GM23248 (cell line): ENCODE measurements at regions not wholly inside any gene's neighbourhood (a gene's known extent, or its start where the extent isn't known, plus 50 kb on each side); places are given as distances from the start of the nearest gene placed in this dataset.

Experiments
- DNase-seq: peaks from one replicate; pipeline ENCODE4 v3.0.0-alpha.2; 2015
- H2AFZ ChIP-seq: fragments of 200-600 bp; sonication (generic); 2 replicates; pipeline ENCODE4 v1.6.1; 2016; ENCODE audit warnings: antibody characterized with exemption
- H3F3A ChIP-seq: fragments of 200-600 bp; sonication (generic); 2 replicates; pipeline ENCODE4 v1.6.1; 2016; ENCODE audit warnings: mild to moderate bottlenecking, antibody characterized with exemption, mixed run types; ENCODE audit not compliant: insufficient read depth
- H3K27ac ChIP-seq: fragments of 200-600 bp; sonication (generic); 2 replicates; pipeline ENCODE4 v1.5.1; 2016; ENCODE audit warnings: mild to moderate bottlenecking
- H3K27me3 ChIP-seq: fragments of 200-600 bp; sonication (generic); replicated peaks from 2 replicates; pipeline ENCODE4 v1.6.1; 2016; ENCODE audit warnings: mild to moderate bottlenecking; ENCODE audit not compliant: insufficient read depth
- H3K36me3 ChIP-seq: fragments of 200-600 bp; sonication (generic); 2 replicates; pipeline ENCODE4 v1.6.1; 2016; ENCODE audit warnings: low read depth, mild to moderate bottlenecking
- H3K4me1 ChIP-seq: fragments of 200-600 bp; sonication (generic); 2 replicates; pipeline ENCODE4 v1.6.1; 2016; ENCODE audit warnings: mild to moderate bottlenecking; ENCODE audit not compliant: insufficient read depth
- H3K4me2 ChIP-seq: fragments of 200-600 bp; sonication (generic); one replicate; pipeline ENCODE4 v1.6.1; 2016; ENCODE audit warnings: mild to moderate bottlenecking; ENCODE audit not compliant: unreplicated experiment
- H3K4me3 ChIP-seq: fragments of 200-600 bp; sonication (generic); 2 replicates; pipeline ENCODE4 v1.5.1; 2016; ENCODE audit warnings: mild to moderate bottlenecking
- H3K79me2 ChIP-seq: fragments of 200-600 bp; sonication (generic); 2 replicates; pipeline ENCODE4 v1.6.1; 2016; ENCODE audit warnings: mild to moderate bottlenecking; ENCODE audit not compliant: insufficient read depth
- H3K9ac ChIP-seq: fragments of 200-600 bp; sonication (generic); 2 replicates; pipeline ENCODE4 v1.6.1; 2016; ENCODE audit warnings: mild to moderate bottlenecking
- H3K9me2 ChIP-seq: fragments of 200-600 bp; sonication (generic); 2 replicates; pipeline ENCODE4 v1.6.1; 2016; ENCODE audit warnings: mixed run types, mild to moderate bottlenecking, moderate library complexity; ENCODE audit not compliant: insufficient read depth
- H3K9me3 ChIP-seq: fragments of 200-600 bp; sonication (generic); one replicate; pipeline ENCODE4 v1.6.1; 2017; ENCODE audit warnings: low read depth
- H4K20me1 ChIP-seq: fragments of 200-600 bp; sonication (generic); 2 replicates; pipeline ENCODE4 v1.6.0; 2016; ENCODE audit not compliant: insufficient read depth
- EZH2 ChIP-seq: fragments of 200-600 bp; sonication (generic); IDR thresholded peaks from 2 replicates; pipeline ENCODE4 v1.6.1; 2018; ENCODE audit warnings: antibody characterized with exemption, mild to moderate bottlenecking; ENCODE audit not compliant: insufficient read depth, poor library complexity, severe bottlenecking
- EZH2phosphoT487 ChIP-seq: fragments of 200-600 bp; sonication (generic); IDR thresholded peaks from 2 replicates; pipeline ENCODE4 v1.6.1; 2018; ENCODE audit warnings: antibody characterized with exemption, moderate library complexity, mild to moderate bottlenecking, low read depth; ENCODE audit not compliant: insufficient read depth
- WGBS, 2 experiments: methylation state at CpG; one replicate each; pipeline ENCODE4 v1.1.6; 2015 to 2017; ENCODE audit warnings: low lambda C conversion rate in 2 of 2, low coverage in 1 of 2; ENCODE audit errors: missing lambda C conversion rate in 2 of 2; 5-methylcytosine and 5-hydroxymethylcytosine counted together
- in situ Hi-C: fragments of 300-500 bp; cut with MboI; formaldehyde crosslinking; loops from 2 replicates; pipeline ENCODE4 v1.15.0; 2020

DNA sequence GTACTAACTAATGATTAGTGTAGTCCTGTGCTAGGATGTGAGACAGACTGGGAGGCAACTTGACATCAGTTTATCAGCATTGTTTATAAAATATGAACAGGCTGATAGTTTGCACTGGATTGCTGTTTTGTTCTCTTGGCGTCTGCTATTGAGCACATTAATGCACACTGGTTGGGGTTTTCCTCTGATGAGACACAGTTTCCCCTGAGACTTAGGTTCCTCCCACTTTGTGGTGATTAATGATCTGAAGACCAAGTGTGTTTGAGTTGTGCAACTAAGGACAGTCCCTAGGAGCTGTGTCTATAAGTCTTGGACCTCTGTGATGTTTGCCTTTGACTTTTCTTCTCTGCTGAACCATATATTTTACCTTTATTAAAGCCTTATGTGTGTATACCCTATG is 1015.4 kb downstream of the AMY1C start:
- no peaks in the 10 kb centered on the region for H3K4me1 ChIP-seq
- in situ Hi-C loops = no loop called here
- H3F3A ChIP-seq = no peaks in the 10 kb centered on the region
- no peak overlapping the region for H3K27ac ChIP-seq
- no peak overlapping the region for H3K4me2 ChIP-seq
- H3K27me3 ChIP-seq = no peaks in the 10 kb centered on the region
- no peaks in the 10 kb centered on the region for H3K9me2 ChIP-seq
- no peak overlapping the region for H3K9ac ChIP-seq
- H3K36me3 ChIP-seq = no peaks in the 10 kb centered on the region
- no peaks in the 10 kb centered on the region for H4K20me1 ChIP-seq
- no peak overlapping the region for H3K4me3 ChIP-seq
- 0% methylated on average over 1 of the region's 1 CpG for WGBS, 2 experiments
- no peaks in the 10 kb centered on the region for H3K9me3 ChIP-seq
- no peaks in the 10 kb centered on the region for H3K79me2 ChIP-seq
- TF ChIP-seq EZH2phosphoT487 = no peak
- TF ChIP-seq EZH2 = no peak
- H2AFZ ChIP-seq = no peak overlapping the region
- DNase-seq = peak; percentile 2

DNA sequence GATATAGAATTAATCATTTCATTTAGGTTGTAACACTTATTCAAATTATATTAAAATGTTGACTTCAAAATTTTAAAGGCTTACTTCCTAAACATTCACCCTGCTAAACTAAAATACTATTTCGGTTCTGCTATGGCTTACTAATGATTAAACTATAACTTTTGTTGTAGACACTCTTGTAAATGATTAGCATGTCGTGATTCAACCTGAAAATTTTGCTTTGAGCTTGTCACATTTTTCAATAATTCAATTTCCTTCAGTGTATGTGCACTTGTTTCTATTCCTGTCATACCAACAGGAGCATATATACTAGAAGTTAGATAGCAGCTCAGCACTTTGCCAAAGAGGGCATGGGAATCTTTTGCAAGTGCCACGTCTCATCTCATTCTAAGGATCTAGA is 1018.8 kb downstream of the AMY1C start:
- no peaks in the 10 kb centered on the region for H4K20me1 ChIP-seq
- 0 to 1% methylated on average over 3 of the region's 3 CpGs for WGBS, 2 experiments
- DNase-seq = no peak

DNA sequence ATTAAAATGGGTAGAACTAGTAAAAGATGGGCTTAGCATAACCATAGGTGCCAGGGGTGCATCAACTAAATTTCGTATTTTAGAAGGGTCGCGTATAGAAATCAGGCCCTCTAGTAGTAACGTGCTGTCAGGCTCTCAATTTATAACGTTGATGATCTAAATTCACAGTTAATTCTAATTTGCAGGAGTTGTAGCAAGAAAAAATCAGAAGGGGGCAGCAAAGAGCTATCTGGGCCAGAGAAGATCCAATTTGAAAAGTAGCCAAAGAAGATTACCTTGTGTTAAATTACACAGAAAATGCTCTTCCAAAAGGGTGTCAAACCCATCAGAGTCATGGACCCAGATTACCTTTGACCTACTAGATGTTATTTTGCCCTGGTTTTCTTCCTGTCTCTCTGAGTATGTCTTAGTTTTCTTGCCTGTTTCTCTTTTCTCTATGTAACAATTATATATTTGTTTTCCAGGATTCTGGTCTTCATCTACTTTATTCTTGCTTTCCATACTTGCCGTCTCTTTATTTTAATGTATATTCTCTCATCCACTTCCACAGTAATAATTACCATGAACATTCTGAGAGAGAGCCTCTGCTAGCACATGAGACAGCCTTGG is 1030.9 kb downstream of the AMY1C start:
- Histone ChIP-seq H3K27me3 (no peaks in the 10 kb centered on the region), H4K20me1 (no peaks in the 10 kb centered on the region), H3K9ac (no peak overlapping the region), H3K9me2 (no peaks in the 10 kb centered on the region), H3K79me2 (no peaks in the 10 kb centered on the region), H3K9me3 (no peaks in the 10 kb centered on the region), H3K27ac (no peak overlapping the region), H3K4me1 (no peaks in the 10 kb centered on the region), H3K4me2 (no peak overlapping the region), H3K36me3 (no peaks in the 10 kb centered on the region), H3F3A (no peaks in the 10 kb centered on the region), H2AFZ (no peak overlapping the region), H3K4me3 (no peak overlapping the region)
- WGBS, 2 experiments = 5 to 6% methylated on average over 6 of the region's 6 CpGs
- in situ Hi-C loops = loop anchor here (25.0 kb wide), 2 partner anchors 832 to 1007 kb away; no protein-coding TSS in a partner anchor
- TF ChIP-seq EZH2phosphoT487 (no peak), EZH2 (no peak)
- DNase-seq = peak; percentile 49

More for the DNA sequence above, 1018.8 kb downstream of the AMY1C start:
- no peak overlapping the region for H2AFZ ChIP-seq
- in situ Hi-C loops = no loop called here
- no peak overlapping the region for H3K4me3 ChIP-seq
- no peaks in the 10 kb centered on the region for H3K27me3 ChIP-seq
- H3K9me2 ChIP-seq = no peaks in the 10 kb centered on the region
- H3K9ac ChIP-seq = no peak overlapping the region
- H3K36me3 ChIP-seq = no peaks in the 10 kb centered on the region
- TF ChIP-seq EZH2phosphoT487 = no peak
- TF ChIP-seq EZH2 = no peak
- H3K27ac ChIP-seq = no peak overlapping the region
- H3F3A ChIP-seq = no peaks in the 10 kb centered on the region
- no peaks in the 10 kb centered on the region for H3K9me3 ChIP-seq
- no peak overlapping the region for H3K4me2 ChIP-seq
- no peaks in the 10 kb centered on the region for H3K79me2 ChIP-seq
- no peaks in the 10 kb centered on the region for H3K4me1 ChIP-seq

DNA sequence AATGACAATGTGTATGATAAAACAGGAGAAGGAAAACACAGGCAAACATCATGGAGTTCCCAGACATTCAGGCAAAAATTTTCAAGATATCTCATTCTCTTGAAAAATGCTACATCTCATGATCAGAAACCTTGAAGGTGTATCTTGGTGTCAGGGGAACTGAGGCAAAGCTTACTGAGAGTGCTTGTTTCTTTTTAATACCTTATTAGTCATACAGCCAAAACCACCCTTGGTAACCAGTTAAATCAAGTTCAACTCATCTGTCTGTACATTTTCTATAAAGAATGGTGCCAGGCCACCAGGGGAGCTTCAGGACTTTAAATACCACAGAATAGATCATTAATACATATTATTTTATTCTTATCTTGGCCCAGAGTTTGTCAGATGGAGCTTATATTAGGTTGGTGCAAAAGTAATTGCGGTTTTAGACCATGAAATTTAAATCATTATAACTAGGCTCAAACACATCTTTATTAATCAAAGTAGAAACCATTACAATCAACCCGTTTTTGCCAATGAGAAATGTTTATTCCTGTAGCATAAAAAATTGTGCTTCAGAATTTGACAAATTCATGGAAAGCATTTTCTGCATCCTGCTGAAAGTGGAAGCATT is 1036.0 kb downstream of the AMY1C start:
- TF ChIP-seq EZH2phosphoT487 (no peak), EZH2 (no peak)
- no peak overlapping the region for H2AFZ ChIP-seq
- H3K79me2 ChIP-seq = no peaks in the 10 kb centered on the region
- H3F3A ChIP-seq = no peaks in the 10 kb centered on the region
- H3K27me3 ChIP-seq = no peaks in the 10 kb centered on the region
- no peaks in the 10 kb centered on the region for H4K20me1 ChIP-seq
- in situ Hi-C loops = loop anchor here (25.0 kb wide), 2 partner anchors 827 to 1002 kb away; no protein-coding TSS in a partner anchor
- DNase-seq = no peak
- H3K36me3 ChIP-seq = no peaks in the 10 kb centered on the region
- no peaks in the 10 kb centered on the region for H3K9me2 ChIP-seq
- no peak overlapping the region for H3K9ac ChIP-seq
- no peak overlapping the region for H3K4me2 ChIP-seq
- no peak overlapping the region for H3K27ac ChIP-seq
- WGBS, 2 experiments = 2 to 3% methylated on average over 2 of the region's 2 CpGs
- H3K9me3 ChIP-seq = no peaks in the 10 kb centered on the region
- H3K4me3 ChIP-seq = no peak overlapping the region
- no peaks in the 10 kb centered on the region for H3K4me1 ChIP-seq
